H1 (cell line): ENCODE measurements at regions not wholly inside any gene's neighbourhood (a gene's known extent, or its start where the extent isn't known, plus 50 kb on each side); places are given as distances from the start of the nearest gene placed in this dataset.

Experiments
- CTCF ChIA-PET: fragments of 300-600 bp; sonication (Branson Sonifier 250); formaldehyde crosslinking; loops from one replicate; lab custom pipeline; 2021; ENCODE audit not compliant: partially characterized antibody; lab: Charles Lee
- POLR2A ChIA-PET: fragments of 300-600 bp; sonication (Branson Sonifier 250); formaldehyde crosslinking; loops from one replicate; lab custom pipeline; 2021; ENCODE audit warnings: inconsistent platforms; ENCODE audit not compliant: partially characterized antibody; lab: Charles Lee
- DNase-seq, 2 experiments: peaks; one replicate each; pipeline versions ENCODE4 v3.0.0 to v3.0.0-alpha.2; 2010 to 2022; ENCODE audit warnings: low spot score in 2 of 2, low read depth in 1 of 2, mixed read lengths in 1 of 2
- FAIRE-seq: peaks from 2 replicates; lab custom pipeline; 2011; peaks lifted over from hg19 to GRCh38; lab: Jason Lieb, UNC
- H2AFZ ChIP-seq: 2 replicates; pipeline ENCODE4 v1.8.1; 2012; ENCODE audit warnings: low read length, inconsistent platforms
- H2AK5ac ChIP-seq: 2 replicates; pipeline ENCODE4 v1.6.1; 2013; ENCODE audit warnings: low read depth, low read length
- H2BK120ac ChIP-seq: replicated peaks from 2 replicates; pipeline ENCODE3; 2013; ENCODE audit warnings: low read depth, low read length, inconsistent platforms
- H2BK12ac ChIP-seq: 2 replicates; pipeline ENCODE4 v1.6.1; 2013; ENCODE audit warnings: low read depth, low read length
- H2BK15ac ChIP-seq: 2 replicates; pipeline ENCODE4 v1.6.1; 2013; ENCODE audit warnings: low read length
- H2BK20ac ChIP-seq: 2 replicates; pipeline ENCODE4 v1.6.1; 2013; ENCODE audit warnings: low read length
- H2BK5ac ChIP-seq: 2 replicates; pipeline ENCODE4 v1.6.1; 2013; ENCODE audit warnings: low read depth, low read length
- H3K14ac ChIP-seq: 2 replicates; pipeline ENCODE4 v1.6.1; 2013; ENCODE audit warnings: inconsistent platforms; ENCODE audit not compliant: insufficient read length
- H3K18ac ChIP-seq: 2 replicates; pipeline ENCODE4 v1.6.1; 2013; ENCODE audit warnings: low read length; ENCODE audit errors: extremely low read depth
- H3K23ac ChIP-seq: 2 replicates; pipeline ENCODE4 v1.6.1; 2013; ENCODE audit warnings: inconsistent platforms; ENCODE audit not compliant: insufficient read length
- H3K23me2 ChIP-seq: 2 replicates; pipeline ENCODE4 v1.6.1; 2013; ENCODE audit warnings: low read depth, low read length
- H3K27ac ChIP-seq: 2 replicates; pipeline ENCODE4 v1.6.1; 2011; ENCODE audit warnings: low read depth, low read length, inconsistent platforms
- H3K27me3 ChIP-seq, 4 experiments: replicated peaks in 1 of 4; 1 replicate in 1 of 4; 2 replicates in 3 of 4; pipeline versions ENCODE4 v1.6.1 to v1.8.1; 2011 to 2013; ENCODE audit warnings: low read length in 3 of 4, mild to moderate bottlenecking in 3 of 4, inconsistent platforms in 2 of 4, mixed read lengths in 2 of 4, moderate library complexity in 1 of 4; ENCODE audit not compliant: control insufficient read depth in 3 of 4, insufficient read depth in 3 of 4; ENCODE audit errors: extremely low read depth in 1 of 4
- H3K36me3 ChIP-seq, 4 experiments: 2 replicates each; pipeline versions ENCODE4 v1.6.1 to v1.8.1; 2011 to 2013; ENCODE audit warnings: mild to moderate bottlenecking in 4 of 4, low read length in 3 of 4, moderate library complexity in 2 of 4, control low read depth in 1 of 4, inconsistent platforms in 1 of 4; ENCODE audit not compliant: insufficient read depth in 4 of 4, control insufficient read depth in 2 of 4
- H3K4ac ChIP-seq: replicated peaks from 2 replicates; pipeline ENCODE3; 2013; ENCODE audit warnings: low read length, low read depth, mixed read lengths, inconsistent platforms; ENCODE audit not compliant: insufficient read length
- H3K4me1 ChIP-seq, 4 experiments: replicated peaks in 1 of 4; 1 replicate in 1 of 4; 2 replicates in 3 of 4; pipeline versions ENCODE4 v1.6.1 to v1.8.1; 2011 to 2013; ENCODE audit warnings: low read length in 3 of 4, inconsistent platforms in 2 of 4, mixed read lengths in 1 of 4; ENCODE audit not compliant: insufficient read depth in 4 of 4, control insufficient read depth in 3 of 4
- H3K4me2 ChIP-seq, 2 experiments: 2 replicates each; pipeline versions ENCODE4 v1.6.1 to v1.8.1; 2011 to 2013; ENCODE audit warnings: low read depth in 2 of 2, low read length in 2 of 2, control low read depth in 1 of 2, inconsistent platforms in 1 of 2, mild to moderate bottlenecking in 1 of 2; ENCODE audit not compliant: insufficient read depth in 1 of 2
- H3K4me3 ChIP-seq, 4 experiments: fragments of 200-600, 300-600 bp in 1 of 4; sonication (generic), shearing (Covaris generic), sonication (Bioruptor Twin) in 1 of 4; 2 replicates each; pipeline versions ENCODE4 v1.5.1 to v1.8.1; 2011 to 2016; ENCODE audit warnings: low read length in 4 of 4, low read depth in 3 of 4, control low read depth in 2 of 4, inconsistent platforms in 2 of 4, mild to moderate bottlenecking in 2 of 4, mixed read lengths in 1 of 4, moderate library complexity in 1 of 4; ENCODE audit not compliant: insufficient read depth in 2 of 4; ENCODE audit errors: extremely low read depth in 1 of 4
- H3K56ac ChIP-seq: replicated peaks from 2 replicates; pipeline ENCODE3; 2013; ENCODE audit warnings: low read depth, mild to moderate bottlenecking, mixed read lengths, low read length, inconsistent platforms; ENCODE audit not compliant: insufficient read length
- H3K79me1 ChIP-seq: 2 replicates; pipeline ENCODE4 v1.6.1; 2013; ENCODE audit warnings: low read depth, low read length, control low read depth
- H3K79me2 ChIP-seq, 2 experiments: 2 replicates each; pipeline versions ENCODE4 v1.6.1 to v1.8.1; 2012 to 2013; ENCODE audit warnings: low read length in 2 of 2, mild to moderate bottlenecking in 2 of 2, inconsistent platforms in 1 of 2; ENCODE audit not compliant: insufficient read depth in 2 of 2, control insufficient read depth in 1 of 2
- H3K9ac ChIP-seq, 4 experiments: replicated peaks in 1 of 4; 1 replicate in 1 of 4; 2 replicates in 3 of 4; pipeline versions ENCODE4 v1.6.1 to v1.8.1; 2011 to 2013; ENCODE audit warnings: low read depth in 3 of 4, low read length in 3 of 4, control low read depth in 2 of 4, mild to moderate bottlenecking in 2 of 4, moderate library complexity in 2 of 4, inconsistent platforms in 1 of 4; ENCODE audit errors: extremely low read depth in 1 of 4
- H3K9me3 ChIP-seq, 2 experiments: 2 replicates each; pipeline versions ENCODE4 v1.6.1 to v1.8.1; 2012 to 2013; ENCODE audit warnings: mild to moderate bottlenecking in 2 of 2, moderate library complexity in 2 of 2, control low read depth in 1 of 2, inconsistent platforms in 1 of 2, low read depth in 1 of 2, low read length in 1 of 2, mixed read lengths in 1 of 2; ENCODE audit not compliant: insufficient read depth in 2 of 2
- H4K20me1 ChIP-seq, 2 experiments: replicated peaks in 1 of 2; 2 replicates each; pipeline versions ENCODE3 to v1.8.1; 2011 to 2013; ENCODE audit warnings: inconsistent platforms in 2 of 2, low read length in 2 of 2, mild to moderate bottlenecking in 1 of 2; ENCODE audit not compliant: insufficient read depth in 2 of 2, control insufficient read depth in 1 of 2
- H4K5ac ChIP-seq: 2 replicates; pipeline ENCODE4 v1.6.1; 2013; ENCODE audit warnings: low read length, low read depth, mixed read lengths, inconsistent platforms; ENCODE audit not compliant: insufficient read length
- H4K8ac ChIP-seq: 2 replicates; pipeline ENCODE4 v1.8.0; 2013; ENCODE audit warnings: mild to moderate bottlenecking, moderate library complexity, low read length, inconsistent platforms; ENCODE audit not compliant: insufficient read depth; ENCODE audit errors: extremely low read depth
- H4K91ac ChIP-seq: replicated peaks from 2 replicates; pipeline ENCODE3; 2013; ENCODE audit warnings: low read length, mixed read lengths, inconsistent platforms; ENCODE audit not compliant: insufficient read length
- RAD21 ChIP-seq, 2 experiments: IDR thresholded peaks in 1 of 2; conservative IDR thresholded peaks in 1 of 2; 2 replicates each; pipeline ENCODE4 v1.6.1; 2011; ENCODE audit warnings: low read depth in 2 of 2, low read length in 2 of 2, improper control_type of control experiment in 1 of 2, inconsistent platforms in 1 of 2, mild to moderate bottlenecking in 1 of 2, moderate library complexity in 1 of 2
- WGBS, 2 experiments: shearing (Covaris generic) in 1 of 2; methylation state at CpG; one replicate each; pipeline versions ENCODE4 v1.1.6 to v1.1.7; 2013 to 2015; ENCODE audit warnings: low lambda C conversion rate in 2 of 2, mixed read lengths in 2 of 2, inconsistent platforms in 1 of 2, low coverage in 1 of 2, missing lambda C conversion rate in 1 of 2; ENCODE audit not compliant: insufficient replicate concordance in 2 of 2, insufficient coverage in 1 of 2, insufficient read length in 1 of 2; ENCODE audit errors: extremely low coverage in 1 of 2, missing lambda C conversion rate in 1 of 2; 5-methylcytosine and 5-hydroxymethylcytosine counted together

- H4K5ac ChIP-seq, result no peak overlapping the region
Observed at GRCh38 chr3:81251096-81251495, 510.3 kb downstream of the GBE1 start.

More at GRCh38 chr3:81251096-81251495, 510.3 kb downstream of the GBE1 start:
- H3K23ac ChIP-seq, result no peak overlapping the region
- FAIRE-seq (no peak), DNase-seq (no peak)
- no peak for TF ChIP-seq RAD21 (IDR thresholded peaks at IDR 0.05 in 1 of 2, conservative IDR thresholded peaks at IDR 0.05 in 1 of 2; ENCODE audit: low read depth in 2 of 2, low read length in 2 of 2)
- no peak overlapping the region for H2AK5ac ChIP-seq
- H3K18ac ChIP-seq, result no peak overlapping the region
- H2BK5ac ChIP-seq, result no peak overlapping the region
- H3K14ac ChIP-seq, result no peak overlapping the region
- H3K56ac ChIP-seq, result no peak overlapping the region
- H3K9ac ChIP-seq, result no peak overlapping the region
- ChIA-PET POLR2A (no interaction called here), CTCF (interaction anchor here (1.3 kb wide), 1 partner anchor 50 kb away, joined by 3 read pairs; no protein-coding TSS in a partner anchor)
- 100% methylated on average over 2 of the region's 2 CpGs; no CpG with 5 or more reads in 1 of the 2 experiments for WGBS, 2 experiments
- no peak overlapping the region for H2AFZ ChIP-seq
- no peaks in the 10 kb centered on the region for H3K9me3 ChIP-seq
- H3K27me3 ChIP-seq, result no peaks in the 10 kb centered on the region
- H3K4me3 ChIP-seq, result no peak overlapping the region
- no peak overlapping the region for H3K4me2 ChIP-seq
- H3K27ac ChIP-seq, result no peak overlapping the region
- no peak overlapping the region for H4K8ac ChIP-seq
- no peak overlapping the region for H3K4ac ChIP-seq
- H3K23me2 ChIP-seq, result no peaks in the 10 kb centered on the region
- H3K36me3 ChIP-seq, result no peaks in the 10 kb centered on the region
- H3K79me2 ChIP-seq, result no peaks in the 10 kb centered on the region
- H2BK20ac ChIP-seq, result no peak overlapping the region
- H4K91ac ChIP-seq, result no peak overlapping the region
- peaks cover 0 to 2% (median 0%) of the 10 kb centered on the region in 4 experiments; a peak in 1 of 7 replicates for H3K4me1 ChIP-seq
- H2BK15ac ChIP-seq, result no peak overlapping the region
- H4K20me1 ChIP-seq, result no peaks in the 10 kb centered on the region
- H2BK12ac ChIP-seq, result no peak overlapping the region
- no peak overlapping the region for H2BK120ac ChIP-seq
- no peaks in the 10 kb centered on the region for H3K79me1 ChIP-seq
